HG02798 (cell line): ENCODE measurements at regions not wholly inside any gene's neighbourhood (a gene's known extent, or its start where the extent isn't known, plus 50 kb on each side); places are given as distances from the start of the nearest gene placed in this dataset.
"Not testable (repeated sequence)": the region's sequence is repeated elsewhere in the genome, so short reads cannot be mapped to it uniquely, and the experiment has no call there.

Source experiments
- ATAC-seq: cut with Tn5 transposase; IDR thresholded peaks from one replicate; pipeline ENCODE4 v1.9.1; 2021; ENCODE audit warnings: mild to moderate bottlenecking; ENCODE audit not compliant: unreplicated experiment, poor library complexity

DNA sequence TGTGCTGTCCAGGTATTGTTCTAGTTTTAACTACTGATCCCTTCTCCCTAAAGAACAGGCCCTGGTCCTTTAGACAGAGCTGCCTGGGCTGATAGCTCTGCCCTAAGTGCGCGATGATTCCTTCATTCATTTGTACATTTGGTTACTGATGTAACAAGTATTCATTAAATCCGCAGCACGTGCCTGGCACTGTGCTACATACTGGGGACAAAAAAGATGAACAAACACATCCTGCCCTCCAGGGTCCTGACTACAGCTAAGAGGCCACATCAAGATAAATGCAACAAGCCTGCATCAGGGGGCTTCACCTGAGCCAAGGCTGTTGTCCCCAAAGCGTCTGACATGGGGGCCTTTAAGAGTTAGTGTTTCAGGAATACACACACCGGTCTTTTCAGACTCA lies 99.0 kb upstream of the PODXL start:
- ATAC-seq = no peak

DNA sequence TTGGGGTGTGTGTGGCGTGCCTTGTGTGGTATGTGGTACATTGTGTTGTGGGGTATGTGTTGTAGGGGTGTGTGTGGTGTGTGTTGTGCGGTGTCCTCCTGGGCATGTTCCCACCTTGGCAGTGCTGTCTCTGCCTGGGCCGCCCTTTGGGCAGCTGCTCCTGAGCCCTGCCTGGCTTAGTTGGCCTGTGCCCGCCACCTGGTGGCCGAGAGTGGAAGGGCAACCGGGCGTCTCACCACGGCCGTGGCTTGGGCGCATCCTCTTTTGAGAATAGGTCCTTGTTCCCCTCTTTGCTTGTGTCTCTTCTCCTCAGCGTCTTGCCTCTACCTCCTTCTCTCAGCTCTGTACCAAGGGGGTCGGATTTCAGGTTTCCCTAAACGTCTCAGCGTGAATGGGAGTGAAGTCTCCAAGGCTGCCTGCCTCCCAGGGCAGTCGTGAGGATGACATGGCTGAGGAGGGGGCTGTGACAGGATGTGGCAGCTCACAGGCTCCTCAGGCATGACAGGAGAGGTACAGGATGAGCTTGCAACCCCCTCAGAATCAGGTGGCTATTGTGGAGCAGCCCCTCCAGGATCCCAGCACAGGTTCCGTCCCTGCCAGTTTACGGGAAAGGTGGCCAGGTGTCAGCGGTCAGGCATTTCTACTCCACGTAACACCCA lies 98.4 kb upstream of the PODXL start:
- peak; percentile 89 for ATAC-seq

GRCh38 chr7:131654249-131654558 lies 97.8 kb upstream of the PODXL start:
- no peak for ATAC-seq

DNA sequence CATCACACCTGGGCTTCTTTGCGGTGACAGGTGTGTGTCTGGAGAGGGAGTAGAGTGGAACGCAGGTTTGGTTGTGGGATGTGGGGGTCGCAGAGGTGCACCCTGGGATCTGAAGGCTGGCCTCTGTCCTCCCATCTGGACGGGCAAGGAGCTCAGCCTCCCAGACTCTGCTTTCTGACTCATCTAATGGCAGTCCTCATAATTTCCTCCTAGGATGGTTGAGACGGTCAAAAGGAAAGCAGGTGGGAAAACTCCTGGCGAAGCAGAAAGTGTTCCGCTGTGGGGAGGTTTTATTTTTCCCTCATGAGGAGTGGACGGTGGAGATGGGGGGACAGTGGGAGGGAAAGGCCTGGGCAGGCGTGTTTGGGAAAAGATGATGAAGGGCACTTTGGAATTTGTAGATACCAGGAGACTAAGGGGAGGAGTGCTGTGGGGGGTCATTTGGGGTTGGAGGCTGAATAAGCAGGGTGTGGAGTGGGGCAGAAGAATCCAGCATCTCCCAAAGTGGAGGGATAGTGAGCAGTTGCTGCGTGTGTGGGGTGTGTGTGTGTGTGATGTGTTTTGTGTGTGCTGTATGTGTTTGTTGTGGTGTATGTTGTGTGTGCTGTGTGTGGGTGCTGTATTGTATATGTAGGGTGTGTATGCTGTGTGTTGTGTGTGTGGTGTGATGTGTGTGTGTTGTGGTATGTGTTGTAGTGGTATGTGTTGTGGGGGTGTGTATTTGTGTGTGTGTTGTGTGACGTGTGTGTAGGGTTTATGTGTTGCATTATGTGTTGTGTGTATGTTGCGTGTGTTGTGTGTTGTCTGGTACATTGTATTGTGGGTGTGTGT lies 97.2 kb upstream of the PODXL start:
- no peak for ATAC-seq

DNA sequence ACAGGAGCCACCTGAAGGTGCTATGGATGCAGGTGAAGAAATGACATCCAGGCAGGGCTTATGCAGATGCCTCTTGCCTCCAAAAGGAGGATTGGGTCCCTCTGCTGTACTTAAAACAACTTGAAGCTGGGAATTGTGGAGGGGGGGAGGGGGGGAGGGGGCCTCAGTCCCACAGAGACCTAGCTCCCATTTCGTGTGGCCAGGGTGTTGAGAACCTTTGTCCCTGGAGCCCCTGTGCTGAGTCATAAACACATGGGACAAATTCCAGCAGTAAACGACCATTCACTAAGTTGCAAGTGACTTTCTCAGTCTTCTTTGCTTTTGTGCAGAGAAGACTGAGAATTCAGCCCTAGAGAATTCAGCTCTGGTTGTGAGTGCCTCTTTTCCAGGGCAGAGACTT lies 96.5 kb upstream of the PODXL start:
- ATAC-seq = no peak

- no peak for ATAC-seq
Observed at GRCh38 chr7:131652194-131652593, 95.8 kb upstream of the PODXL start.

DNA sequence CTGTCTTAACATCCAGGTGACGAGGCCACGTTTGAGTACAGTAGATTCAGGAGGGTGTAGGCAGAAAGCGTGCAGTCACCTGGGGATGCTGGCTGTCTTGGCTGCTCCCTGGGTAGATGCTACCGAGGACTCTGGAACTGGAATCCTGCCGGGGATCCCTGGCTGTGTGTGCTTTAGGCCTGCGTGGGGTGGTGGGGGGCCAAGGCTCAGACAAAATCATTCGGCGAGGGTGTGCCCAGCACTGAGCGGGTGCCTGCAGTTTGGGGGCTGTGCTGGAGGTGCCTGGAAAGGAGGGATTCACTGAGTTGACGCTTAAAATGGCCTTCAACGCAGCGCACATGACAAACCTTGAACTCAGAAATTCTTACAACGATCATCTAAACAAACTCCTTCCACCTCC lies 93.5 kb upstream of the PODXL start:
- no peak for ATAC-seq

DNA sequence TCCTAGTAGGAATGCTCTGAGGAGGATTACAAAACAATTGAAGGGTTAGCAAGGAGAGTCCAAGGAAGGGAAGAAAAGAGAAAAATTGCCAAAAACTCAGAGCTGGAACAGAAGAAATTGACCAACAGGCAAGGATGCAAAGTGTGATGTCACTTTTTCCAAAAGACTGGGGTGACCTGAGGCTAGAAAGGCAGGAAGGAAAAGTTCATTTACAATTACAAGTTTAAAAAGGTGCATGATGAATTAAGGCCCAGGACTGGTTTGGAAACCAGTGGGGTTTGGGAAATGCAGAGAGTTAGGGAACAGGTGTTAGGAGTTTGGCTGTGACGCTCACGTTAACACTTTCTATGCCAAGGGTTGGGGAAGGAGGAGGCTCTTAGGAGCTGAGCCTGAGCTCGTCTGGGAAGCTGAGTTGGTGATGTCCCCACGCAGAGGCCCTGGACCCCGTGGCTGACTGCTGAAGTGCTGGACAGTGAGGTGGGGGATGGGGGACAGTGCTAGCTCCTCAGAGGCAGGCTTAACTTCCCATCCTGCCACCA lies 92.6 kb upstream of the PODXL start:
- ATAC-seq = no peak

GRCh38 chr7:131648491-131648890 lies 92.1 kb upstream of the PODXL start:
- no peak for ATAC-seq

DNA sequence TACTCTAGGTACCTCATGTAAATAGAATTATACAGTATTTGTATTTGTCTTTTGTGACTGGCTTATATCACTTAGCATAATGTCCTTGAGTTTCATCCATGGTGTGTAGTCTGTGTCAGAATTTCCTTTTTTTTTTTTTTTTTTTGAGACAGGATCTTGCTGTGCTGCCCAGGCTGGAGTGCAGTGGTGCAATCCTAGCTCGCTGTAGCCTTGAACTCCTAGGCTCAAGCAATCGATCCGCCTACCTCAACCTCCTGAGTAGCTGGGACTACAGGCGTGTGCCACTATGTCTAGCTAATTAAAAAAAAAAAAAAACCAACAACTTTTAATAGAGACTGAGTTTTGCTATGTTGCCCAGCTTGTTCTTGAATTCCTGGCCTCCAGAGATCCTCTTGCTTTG lies 89.8 kb upstream of the PODXL start:
- no peak for ATAC-seq

DNA sequence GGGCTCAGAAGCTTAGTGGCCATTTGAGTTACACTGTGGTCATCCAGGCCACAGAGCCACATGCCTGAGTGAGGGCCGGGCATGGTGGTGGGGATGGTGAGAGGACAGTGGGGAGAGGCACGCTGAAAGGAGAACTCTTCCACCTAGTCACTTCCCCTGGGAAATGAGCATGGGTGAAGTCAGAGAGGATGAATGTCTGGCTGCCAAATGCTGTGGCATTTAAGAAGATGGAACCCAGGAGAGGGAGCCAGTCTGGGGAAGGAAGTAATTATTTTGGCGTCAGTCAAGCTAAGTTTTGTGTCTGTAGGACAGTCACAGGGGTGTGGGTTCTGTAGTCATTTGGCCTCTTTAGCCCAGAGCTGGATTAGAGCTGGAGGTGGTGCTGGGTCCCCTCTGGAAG lies 86.0 kb upstream of the PODXL start:
- no peak for ATAC-seq

DNA sequence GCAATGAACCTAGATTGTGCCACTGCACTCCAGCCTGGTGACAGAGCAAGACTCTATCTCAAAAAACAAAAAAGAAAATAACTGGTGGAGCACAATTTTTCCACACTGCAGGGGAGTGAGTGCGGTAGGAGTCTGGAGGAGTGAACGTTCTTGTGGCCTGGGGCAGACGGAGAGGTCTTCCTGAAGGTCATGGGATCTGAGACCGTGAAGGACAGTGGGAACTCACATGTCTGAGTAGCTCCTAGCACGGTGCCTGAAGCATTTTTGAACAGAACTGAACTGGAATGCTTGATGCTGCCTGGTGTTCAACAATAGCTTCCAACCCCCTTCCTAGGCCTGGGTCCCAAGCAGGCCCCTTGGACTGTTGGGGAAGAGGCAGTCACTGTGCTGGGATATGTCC lies 84.3 kb upstream of the PODXL start:
- ATAC-seq = no peak

DNA sequence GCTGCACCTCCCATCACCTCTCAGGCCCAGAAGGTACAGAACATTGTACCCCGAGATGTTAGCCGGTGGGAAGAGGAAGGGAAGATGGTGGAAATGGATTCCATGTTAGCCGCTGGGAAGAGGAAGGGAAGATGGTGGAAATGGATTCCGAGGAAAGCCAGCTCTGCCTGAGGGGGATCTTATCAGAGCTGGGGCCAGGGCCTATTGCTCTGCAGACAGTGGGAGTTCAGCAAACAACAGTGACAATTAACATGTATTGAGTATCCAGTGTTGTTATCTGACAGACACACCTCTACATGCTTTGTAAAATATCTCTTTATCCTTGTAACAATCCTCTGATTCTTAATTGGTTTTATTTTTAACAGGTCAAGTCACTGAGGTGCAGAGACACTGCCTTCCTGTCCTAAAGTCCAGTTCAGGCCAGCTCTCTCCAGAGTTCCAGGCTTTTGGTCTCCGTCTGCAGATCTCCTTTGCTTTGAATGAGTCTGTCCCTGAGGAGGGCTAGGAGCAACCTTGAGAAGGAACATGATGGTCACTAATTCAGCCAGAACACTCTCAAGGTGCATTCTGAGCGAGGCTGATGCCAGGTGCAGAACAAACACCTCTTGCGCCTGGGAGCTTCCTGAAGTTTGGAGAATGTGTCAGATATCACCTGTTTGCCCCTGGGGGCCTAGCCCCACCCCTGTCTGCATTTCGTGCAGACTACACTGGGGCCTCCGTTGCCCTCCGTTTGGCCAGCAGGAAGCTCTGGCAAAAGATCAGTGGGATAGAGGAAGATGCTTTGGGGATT lies 82.4 kb upstream of the PODXL start:
- ATAC-seq = no peak

- no peak for ATAC-seq
Observed at GRCh38 chr7:131637859-131638258, 81.4 kb upstream of the PODXL start.

DNA sequence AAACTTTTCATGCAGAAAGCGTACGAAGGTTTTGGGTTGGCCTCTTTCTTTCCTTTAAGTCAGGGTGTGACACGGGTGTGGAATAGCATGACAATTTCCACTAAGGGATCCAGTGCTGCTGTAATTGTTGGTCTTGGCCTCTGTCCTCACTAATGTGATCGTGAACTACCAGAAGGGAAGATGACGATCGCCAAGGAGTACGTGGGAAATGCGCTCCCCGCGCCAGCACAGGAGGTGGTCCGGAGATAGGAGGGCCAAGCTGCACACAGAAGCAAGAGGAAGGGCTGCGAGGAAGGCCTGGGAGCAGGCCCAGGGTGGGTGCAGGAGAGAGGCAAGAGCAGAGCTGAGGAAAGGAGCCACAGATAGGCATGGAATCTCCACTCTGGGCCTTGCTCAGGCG lies 79.7 kb upstream of the PODXL start:
- no peak for ATAC-seq

DNA sequence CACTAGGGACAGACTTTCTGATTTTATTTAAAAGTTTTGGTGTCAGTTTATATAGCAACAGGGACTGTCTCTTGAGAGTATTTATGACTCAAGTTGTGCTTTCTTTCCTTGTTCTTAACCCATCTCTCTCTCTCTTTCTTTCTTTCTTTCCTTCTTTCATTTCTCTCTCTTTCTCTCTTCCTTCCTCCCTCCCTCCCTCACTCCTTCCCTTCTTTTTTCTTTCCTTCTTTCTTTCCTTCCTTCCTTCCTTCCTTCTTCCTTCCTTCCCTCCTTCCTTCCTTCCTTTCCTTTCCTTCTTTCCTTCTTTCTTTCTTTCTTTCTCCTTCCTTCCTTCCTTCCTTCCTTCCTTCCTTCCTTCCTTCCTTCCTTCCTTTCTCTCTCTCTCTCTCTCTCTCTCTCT lies 77.8 kb upstream of the PODXL start:
- ATAC-seq = not testable (repeated sequence)

- ATAC-seq = no peak
Observed at GRCh38 chr7:131633342-131633843, 77.0 kb upstream of the PODXL start.

- no peak for ATAC-seq
Observed at GRCh38 chr7:131630427-131630826, 74.0 kb upstream of the PODXL start.

DNA sequence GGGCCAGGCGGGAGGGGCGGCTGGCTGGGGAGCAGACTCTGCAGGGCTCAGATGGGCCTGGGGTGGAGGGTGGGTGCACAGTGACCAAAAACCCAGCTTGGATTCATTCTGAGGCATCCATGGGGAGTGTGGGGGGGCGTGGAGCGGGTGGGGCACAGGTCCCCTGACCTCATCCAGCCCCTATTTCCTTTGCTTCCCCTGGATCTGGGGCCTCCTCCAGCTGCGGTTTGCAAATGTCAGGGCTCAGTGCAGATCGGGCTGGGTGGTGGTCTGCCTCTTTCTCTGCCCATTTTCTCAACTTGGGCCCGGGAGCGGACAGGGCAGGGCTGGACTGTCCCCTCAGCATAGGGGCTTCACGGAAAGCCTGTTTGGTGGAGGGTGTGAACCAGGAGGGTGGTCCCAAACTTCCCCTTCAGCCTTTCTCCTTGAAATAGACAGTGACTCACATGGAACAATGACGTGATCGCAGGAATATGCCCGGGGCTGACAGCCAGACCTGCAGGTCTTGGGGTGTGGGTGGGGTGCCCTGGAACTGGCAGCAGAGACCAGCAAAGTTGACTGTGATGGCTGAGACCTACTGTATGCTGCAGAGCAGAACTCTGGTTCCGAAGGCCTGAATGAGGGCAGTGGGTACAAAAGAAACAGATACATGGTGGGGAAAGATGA lies 72.9 kb upstream of the PODXL start:
- ATAC-seq = no peak

DNA sequence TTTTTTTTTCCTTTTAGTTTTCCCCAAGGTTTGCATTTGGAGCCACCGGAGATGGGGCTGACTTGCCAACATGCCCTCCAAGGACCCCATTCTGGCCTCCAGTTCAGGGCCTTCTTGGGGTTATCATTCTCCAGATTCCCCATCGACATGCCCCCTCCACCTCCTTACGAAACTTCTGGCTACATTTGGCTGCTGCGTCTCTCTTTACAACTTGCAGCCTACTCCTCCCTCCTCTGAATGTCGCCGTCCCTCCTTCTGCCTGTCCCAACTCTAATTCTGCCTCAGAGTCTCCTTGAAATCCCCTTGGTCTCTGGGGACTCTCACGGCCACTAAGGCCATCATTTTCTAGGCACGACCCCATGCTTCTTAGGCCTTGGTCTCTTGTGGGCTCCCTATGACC lies 72.2 kb upstream of the PODXL start:
- ATAC-seq = no peak
